GM06990 (cell line): ENCODE measurements at regions not wholly inside any gene's neighbourhood (a gene's known extent, or its start where the extent isn't known, plus 50 kb on each side); places are given as distances from the start of the nearest gene placed in this dataset.

Experiments used
- DNase-seq: peaks from one replicate; pipeline ENCODE4 v3.0.0-alpha.2; 2011; ENCODE audit not compliant: insufficient read length; ENCODE audit errors: extremely low read depth
- H3K27me3 ChIP-seq: replicated peaks from 2 replicates; pipeline ENCODE4 v1.6.0; 2011; ENCODE audit warnings: low read length; ENCODE audit not compliant: control insufficient read depth, insufficient read depth
- H3K36me3 ChIP-seq: 2 replicates; pipeline ENCODE4 v1.5.1; 2011; ENCODE audit warnings: low read length; ENCODE audit not compliant: control insufficient read depth, insufficient read depth
- H3K4me3 ChIP-seq: replicated peaks from 2 replicates; pipeline ENCODE4 v1.5.1; 2011; ENCODE audit warnings: low read depth, mild to moderate bottlenecking, control low read depth, low read length
- CTCF ChIP-seq: IDR thresholded peaks from 2 replicates; pipeline ENCODE4 v1.5.1; 2011; ENCODE audit warnings: low read length, control low read depth, mild to moderate bottlenecking, inconsistent platforms; ENCODE audit not compliant: insufficient read depth, poor library complexity, severe bottlenecking

GRCh38 chr12:84698576-84699333, 213.8 kb downstream of the SLC6A15 start:
- Histone ChIP-seq H3K27me3 (no peaks in the 10 kb centered on the region), H3K36me3 (no peaks in the 10 kb centered on the region), H3K4me3 (no peak overlapping the region)
- DNase-seq, result no peak
- TF ChIP-seq CTCF, result no peak

DNA sequence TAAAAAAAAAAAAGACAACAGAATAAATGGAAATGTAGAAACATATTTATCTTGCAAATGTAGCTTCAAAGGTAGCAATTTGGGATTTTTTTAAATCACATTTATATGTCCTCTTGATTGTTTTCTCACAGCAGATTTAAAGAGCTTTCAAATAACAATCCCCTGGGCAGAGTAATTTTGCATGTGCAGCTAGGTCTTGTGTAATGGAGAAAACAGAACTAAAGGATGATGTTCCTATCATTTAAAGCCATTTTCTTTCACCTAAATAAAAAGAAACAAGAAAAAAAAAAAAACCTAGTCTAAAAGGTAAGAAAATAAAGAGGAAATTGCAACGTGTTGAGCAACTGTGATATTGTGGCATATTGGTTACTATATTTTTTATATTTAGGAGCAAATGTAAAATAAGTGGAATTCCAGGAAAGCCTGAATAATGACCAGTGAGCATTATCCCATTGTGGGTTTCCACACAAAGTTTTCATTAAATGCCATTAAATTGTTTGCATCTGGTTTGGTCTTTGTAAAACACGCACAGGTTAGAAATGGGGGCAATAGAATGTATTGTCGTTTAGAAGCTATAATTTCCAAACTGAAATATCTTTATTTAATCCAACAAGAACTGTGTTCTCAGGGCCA, 215.6 kb downstream of the SLC6A15 start:
- Histone ChIP-seq H3K4me3 (no peak overlapping the region), H3K27me3 (no peaks in the 10 kb centered on the region), H3K36me3 (no peaks in the 10 kb centered on the region)
- no peak for TF ChIP-seq CTCF
- no peak for DNase-seq

DNA sequence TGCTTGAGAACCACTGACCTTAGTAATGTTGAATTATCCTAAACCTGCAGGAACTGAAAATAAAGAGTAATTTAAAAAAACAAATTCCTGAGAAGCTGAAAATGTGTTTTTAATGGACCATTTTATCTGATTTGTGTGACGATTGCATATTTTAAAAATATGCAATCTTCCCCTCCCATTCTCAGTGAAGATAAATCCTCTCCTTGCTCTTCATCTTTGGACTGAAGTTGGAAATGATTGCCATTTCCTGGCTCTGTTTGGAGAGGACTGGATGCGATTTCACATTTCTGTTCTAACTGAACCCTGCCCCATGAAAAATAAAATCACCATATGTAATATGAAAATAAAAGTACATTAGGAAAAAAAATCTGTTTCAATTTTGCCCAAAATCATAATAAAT, 216.3 kb downstream of the SLC6A15 start:
- no peak for DNase-seq
- H3K4me3 ChIP-seq, result no peak overlapping the region
- no peaks in the 10 kb centered on the region for H3K27me3 ChIP-seq
- no peak for TF ChIP-seq CTCF
- no peaks in the 10 kb centered on the region for H3K36me3 ChIP-seq

DNA sequence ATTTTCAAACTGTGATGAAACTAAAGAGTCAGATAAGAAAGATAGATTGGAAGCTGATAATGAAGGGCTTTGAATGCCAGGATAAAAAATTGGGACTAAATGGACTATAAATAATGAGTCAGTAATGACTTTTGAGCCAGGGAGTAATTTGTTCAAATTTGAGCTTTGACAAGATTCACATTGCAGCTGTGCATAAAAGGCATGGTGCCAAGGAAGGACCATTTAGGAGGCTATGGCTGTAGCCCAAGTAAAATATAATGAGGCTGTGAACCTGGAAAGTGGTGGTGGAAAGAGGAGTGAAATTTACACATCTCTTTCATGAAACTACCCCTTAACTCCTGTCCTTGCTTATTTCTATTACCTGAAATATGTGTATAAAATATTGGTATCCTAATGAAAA, 218.5 kb downstream of the SLC6A15 start:
- no peak for DNase-seq
- no peaks in the 10 kb centered on the region for H3K36me3 ChIP-seq

GRCh38 chr12:84692071-84692470, 220.5 kb downstream of the SLC6A15 start:
- TF ChIP-seq CTCF, result no peak
- Histone ChIP-seq H3K4me3 (no peak overlapping the region), H3K27me3 (no peaks in the 10 kb centered on the region), H3K36me3 (no peaks in the 10 kb centered on the region)
- DNase-seq, result no peak

More for the DNA sequence above, 218.5 kb downstream of the SLC6A15 start:
- no peak for TF ChIP-seq CTCF
- Histone ChIP-seq H3K27me3 (no peaks in the 10 kb centered on the region), H3K4me3 (no peak overlapping the region)
